H1 (cell line): ENCODE measurements at regions not wholly inside any gene's neighbourhood (a gene's known extent, or its start where the extent isn't known, plus 50 kb on each side); places are given as distances from the start of the nearest gene placed in this dataset.

Experiments
- CTCF ChIA-PET: fragments of 300-600 bp; sonication (Branson Sonifier 250); formaldehyde crosslinking; loops from one replicate; lab custom pipeline; 2021; ENCODE audit not compliant: partially characterized antibody; lab: Charles Lee
- POLR2A ChIA-PET: fragments of 300-600 bp; sonication (Branson Sonifier 250); formaldehyde crosslinking; loops from one replicate; lab custom pipeline; 2021; ENCODE audit warnings: inconsistent platforms; ENCODE audit not compliant: partially characterized antibody; lab: Charles Lee
- DNase-seq, 2 experiments: peaks; one replicate each; pipeline versions ENCODE4 v3.0.0 to v3.0.0-alpha.2; 2010 to 2022; ENCODE audit warnings: low spot score in 2 of 2, low read depth in 1 of 2, mixed read lengths in 1 of 2
- FAIRE-seq: peaks from 2 replicates; lab custom pipeline; 2011; peaks lifted over from hg19 to GRCh38; lab: Jason Lieb, UNC
- H2AFZ ChIP-seq: 2 replicates; pipeline ENCODE4 v1.8.1; 2012; ENCODE audit warnings: low read length, inconsistent platforms
- H2AK5ac ChIP-seq: 2 replicates; pipeline ENCODE4 v1.6.1; 2013; ENCODE audit warnings: low read depth, low read length
- H2BK120ac ChIP-seq: replicated peaks from 2 replicates; pipeline ENCODE3; 2013; ENCODE audit warnings: low read depth, low read length, inconsistent platforms
- H2BK12ac ChIP-seq: 2 replicates; pipeline ENCODE4 v1.6.1; 2013; ENCODE audit warnings: low read depth, low read length
- H2BK15ac ChIP-seq: 2 replicates; pipeline ENCODE4 v1.6.1; 2013; ENCODE audit warnings: low read length
- H2BK20ac ChIP-seq: 2 replicates; pipeline ENCODE4 v1.6.1; 2013; ENCODE audit warnings: low read length
- H2BK5ac ChIP-seq: 2 replicates; pipeline ENCODE4 v1.6.1; 2013; ENCODE audit warnings: low read depth, low read length
- H3K14ac ChIP-seq: 2 replicates; pipeline ENCODE4 v1.6.1; 2013; ENCODE audit warnings: inconsistent platforms; ENCODE audit not compliant: insufficient read length
- H3K18ac ChIP-seq: 2 replicates; pipeline ENCODE4 v1.6.1; 2013; ENCODE audit warnings: low read length; ENCODE audit errors: extremely low read depth
- H3K23ac ChIP-seq: 2 replicates; pipeline ENCODE4 v1.6.1; 2013; ENCODE audit warnings: inconsistent platforms; ENCODE audit not compliant: insufficient read length
- H3K23me2 ChIP-seq: 2 replicates; pipeline ENCODE4 v1.6.1; 2013; ENCODE audit warnings: low read depth, low read length
- H3K27ac ChIP-seq: 2 replicates; pipeline ENCODE4 v1.6.1; 2011; ENCODE audit warnings: low read depth, low read length, inconsistent platforms
- H3K27me3 ChIP-seq, 4 experiments: replicated peaks in 1 of 4; 1 replicate in 1 of 4; 2 replicates in 3 of 4; pipeline versions ENCODE4 v1.6.1 to v1.8.1; 2011 to 2013; ENCODE audit warnings: low read length in 3 of 4, mild to moderate bottlenecking in 3 of 4, inconsistent platforms in 2 of 4, mixed read lengths in 2 of 4, moderate library complexity in 1 of 4; ENCODE audit not compliant: control insufficient read depth in 3 of 4, insufficient read depth in 3 of 4; ENCODE audit errors: extremely low read depth in 1 of 4
- H3K36me3 ChIP-seq, 4 experiments: 2 replicates each; pipeline versions ENCODE4 v1.6.1 to v1.8.1; 2011 to 2013; ENCODE audit warnings: mild to moderate bottlenecking in 4 of 4, low read length in 3 of 4, moderate library complexity in 2 of 4, control low read depth in 1 of 4, inconsistent platforms in 1 of 4; ENCODE audit not compliant: insufficient read depth in 4 of 4, control insufficient read depth in 2 of 4
- H3K4ac ChIP-seq: replicated peaks from 2 replicates; pipeline ENCODE3; 2013; ENCODE audit warnings: low read length, low read depth, mixed read lengths, inconsistent platforms; ENCODE audit not compliant: insufficient read length
- H3K4me1 ChIP-seq, 4 experiments: replicated peaks in 1 of 4; 1 replicate in 1 of 4; 2 replicates in 3 of 4; pipeline versions ENCODE4 v1.6.1 to v1.8.1; 2011 to 2013; ENCODE audit warnings: low read length in 3 of 4, inconsistent platforms in 2 of 4, mixed read lengths in 1 of 4; ENCODE audit not compliant: insufficient read depth in 4 of 4, control insufficient read depth in 3 of 4
- H3K4me2 ChIP-seq, 2 experiments: 2 replicates each; pipeline versions ENCODE4 v1.6.1 to v1.8.1; 2011 to 2013; ENCODE audit warnings: low read depth in 2 of 2, low read length in 2 of 2, control low read depth in 1 of 2, inconsistent platforms in 1 of 2, mild to moderate bottlenecking in 1 of 2; ENCODE audit not compliant: insufficient read depth in 1 of 2
- H3K4me3 ChIP-seq, 4 experiments: fragments of 200-600, 300-600 bp in 1 of 4; sonication (generic), shearing (Covaris generic), sonication (Bioruptor Twin) in 1 of 4; 2 replicates each; pipeline versions ENCODE4 v1.5.1 to v1.8.1; 2011 to 2016; ENCODE audit warnings: low read length in 4 of 4, low read depth in 3 of 4, control low read depth in 2 of 4, inconsistent platforms in 2 of 4, mild to moderate bottlenecking in 2 of 4, mixed read lengths in 1 of 4, moderate library complexity in 1 of 4; ENCODE audit not compliant: insufficient read depth in 2 of 4; ENCODE audit errors: extremely low read depth in 1 of 4
- H3K56ac ChIP-seq: replicated peaks from 2 replicates; pipeline ENCODE3; 2013; ENCODE audit warnings: low read depth, mild to moderate bottlenecking, mixed read lengths, low read length, inconsistent platforms; ENCODE audit not compliant: insufficient read length
- H3K79me1 ChIP-seq: 2 replicates; pipeline ENCODE4 v1.6.1; 2013; ENCODE audit warnings: low read depth, low read length, control low read depth
- H3K79me2 ChIP-seq, 2 experiments: 2 replicates each; pipeline versions ENCODE4 v1.6.1 to v1.8.1; 2012 to 2013; ENCODE audit warnings: low read length in 2 of 2, mild to moderate bottlenecking in 2 of 2, inconsistent platforms in 1 of 2; ENCODE audit not compliant: insufficient read depth in 2 of 2, control insufficient read depth in 1 of 2
- H3K9ac ChIP-seq, 4 experiments: replicated peaks in 1 of 4; 1 replicate in 1 of 4; 2 replicates in 3 of 4; pipeline versions ENCODE4 v1.6.1 to v1.8.1; 2011 to 2013; ENCODE audit warnings: low read depth in 3 of 4, low read length in 3 of 4, control low read depth in 2 of 4, mild to moderate bottlenecking in 2 of 4, moderate library complexity in 2 of 4, inconsistent platforms in 1 of 4; ENCODE audit errors: extremely low read depth in 1 of 4
- H3K9me3 ChIP-seq, 2 experiments: 2 replicates each; pipeline versions ENCODE4 v1.6.1 to v1.8.1; 2012 to 2013; ENCODE audit warnings: mild to moderate bottlenecking in 2 of 2, moderate library complexity in 2 of 2, control low read depth in 1 of 2, inconsistent platforms in 1 of 2, low read depth in 1 of 2, low read length in 1 of 2, mixed read lengths in 1 of 2; ENCODE audit not compliant: insufficient read depth in 2 of 2
- H4K20me1 ChIP-seq, 2 experiments: replicated peaks in 1 of 2; 2 replicates each; pipeline versions ENCODE3 to v1.8.1; 2011 to 2013; ENCODE audit warnings: inconsistent platforms in 2 of 2, low read length in 2 of 2, mild to moderate bottlenecking in 1 of 2; ENCODE audit not compliant: insufficient read depth in 2 of 2, control insufficient read depth in 1 of 2
- H4K5ac ChIP-seq: 2 replicates; pipeline ENCODE4 v1.6.1; 2013; ENCODE audit warnings: low read length, low read depth, mixed read lengths, inconsistent platforms; ENCODE audit not compliant: insufficient read length
- H4K8ac ChIP-seq: 2 replicates; pipeline ENCODE4 v1.8.0; 2013; ENCODE audit warnings: mild to moderate bottlenecking, moderate library complexity, low read length, inconsistent platforms; ENCODE audit not compliant: insufficient read depth; ENCODE audit errors: extremely low read depth
- H4K91ac ChIP-seq: replicated peaks from 2 replicates; pipeline ENCODE3; 2013; ENCODE audit warnings: low read length, mixed read lengths, inconsistent platforms; ENCODE audit not compliant: insufficient read length
- BRCA1 ChIP-seq: IDR thresholded peaks from 2 replicates; pipeline ENCODE4 v1.6.1; 2012; ENCODE audit warnings: low read depth, low read length, improper control_type of control experiment
- GTF2F1 ChIP-seq: IDR thresholded peaks from 2 replicates; pipeline ENCODE4 v1.6.1; 2012; ENCODE audit warnings: low read depth, low read length, improper control_type of control experiment, borderline replicate concordance
- SIN3A ChIP-seq, 2 experiments: IDR thresholded peaks in 1 of 2; conservative IDR thresholded peaks in 1 of 2; 2 replicates each; pipeline ENCODE4 v1.6.1; 2011 to 2012; ENCODE audit warnings: low read length in 2 of 2, improper control_type of control experiment in 1 of 2, low read depth in 1 of 2, mild to moderate bottlenecking in 1 of 2
- SIRT6 ChIP-seq: IDR thresholded peaks from one replicate; pipeline ENCODE4 v1.7.1; 2012; ENCODE audit warnings: low read length, inconsistent platforms
- WGBS, 2 experiments: shearing (Covaris generic) in 1 of 2; methylation state at CpG; one replicate each; pipeline versions ENCODE4 v1.1.6 to v1.1.7; 2013 to 2015; ENCODE audit warnings: low lambda C conversion rate in 2 of 2, mixed read lengths in 2 of 2, inconsistent platforms in 1 of 2, low coverage in 1 of 2, missing lambda C conversion rate in 1 of 2; ENCODE audit not compliant: insufficient replicate concordance in 2 of 2, insufficient coverage in 1 of 2, insufficient read length in 1 of 2; ENCODE audit errors: extremely low coverage in 1 of 2, missing lambda C conversion rate in 1 of 2; 5-methylcytosine and 5-hydroxymethylcytosine counted together
- TF ChIP-seq, protein P1 (sequence below): IDR thresholded peaks from 2 replicates; pipeline ENCODE4 v1.6.1; 2012; ENCODE audit warnings: low read length, inconsistent platforms

DNA sequence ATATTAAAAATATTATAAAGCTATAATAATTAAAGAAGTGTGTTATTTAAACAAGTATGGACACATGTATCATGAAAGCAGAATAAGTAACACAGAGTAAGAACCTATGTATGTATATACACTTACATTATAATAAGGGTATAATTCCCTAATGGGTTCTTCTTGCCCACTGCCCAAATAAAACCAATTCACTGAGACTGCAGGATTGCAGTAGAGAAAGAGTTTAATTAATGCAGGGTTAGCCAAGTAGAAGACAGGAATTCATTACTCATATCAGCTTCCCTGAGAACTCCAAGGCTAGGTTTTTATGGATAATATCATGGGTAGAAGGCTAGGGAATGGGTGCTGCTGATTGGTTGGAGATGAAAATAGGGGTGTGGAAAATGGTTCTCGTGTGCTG lies 53.8 kb upstream of the SAMD3 start:
- Histone ChIP-seq H2AFZ (no peak overlapping the region), H2BK15ac (no peak overlapping the region), H3K18ac (no peak overlapping the region), H3K4me1 (no peaks in the 10 kb centered on the region), H2BK12ac (no peak overlapping the region), H3K23ac (no peak overlapping the region), H3K14ac (no peak overlapping the region), H2AK5ac (no peak overlapping the region), H3K27me3 (no peaks in the 10 kb centered on the region), H3K79me1 (no peaks in the 10 kb centered on the region), H4K8ac (no peak overlapping the region), H4K5ac (no peak overlapping the region), H3K56ac (no peak overlapping the region), H3K4me2 (no peak overlapping the region), H3K23me2 (no peaks in the 10 kb centered on the region), H2BK20ac (no peak overlapping the region), H2BK5ac (no peak overlapping the region), H3K79me2 (no peaks in the 10 kb centered on the region), H3K36me3 (no peaks in the 10 kb centered on the region; a peak in 1 of 8 replicates), H3K4ac (no peak overlapping the region), H2BK120ac (no peak overlapping the region), H3K27ac (no peak overlapping the region), H4K20me1 (no peaks in the 10 kb centered on the region), H3K9ac (no peak overlapping the region), H4K91ac (no peak overlapping the region), H3K4me3 (no peak overlapping the region), H3K9me3 (peaks cover 15 to 21% of the 10 kb centered on the region in 2 experiments)
- no peak for FAIRE-seq
- no peak for DNase-seq
- TF ChIP-seq BRCA1 = no peak
- TF ChIP-seq, protein P1, sequence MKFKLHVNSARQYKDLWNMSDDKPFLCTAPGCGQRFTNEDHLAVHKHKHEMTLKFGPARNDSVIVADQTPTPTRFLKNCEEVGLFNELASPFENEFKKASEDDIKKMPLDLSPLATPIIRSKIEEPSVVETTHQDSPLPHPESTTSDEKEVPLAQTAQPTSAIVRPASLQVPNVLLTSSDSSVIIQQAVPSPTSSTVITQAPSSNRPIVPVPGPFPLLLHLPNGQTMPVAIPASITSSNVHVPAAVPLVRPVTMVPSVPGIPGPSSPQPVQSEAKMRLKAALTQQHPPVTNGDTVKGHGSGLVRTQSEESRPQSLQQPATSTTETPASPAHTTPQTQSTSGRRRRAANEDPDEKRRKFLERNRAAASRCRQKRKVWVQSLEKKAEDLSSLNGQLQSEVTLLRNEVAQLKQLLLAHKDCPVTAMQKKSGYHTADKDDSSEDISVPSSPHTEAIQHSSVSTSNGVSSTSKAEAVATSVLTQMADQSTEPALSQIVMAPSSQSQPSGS = no peak
- TF ChIP-seq SIRT6 = no peak
- no peak for TF ChIP-seq GTF2F1
- TF ChIP-seq SIN3A (conservative IDR thresholded peaks at IDR 0.05 in 1 of 2, IDR thresholded peaks at IDR 0.05 in 1 of 2; ENCODE audit: low read depth in 1 of 2, low read length in 2 of 2) = no peak
- ChIA-PET CTCF (interaction anchor here (0.6 to 1.4 kb wide), 2 partner anchors 22 to 513 kb away, joined by 3 read pairs; no protein-coding TSS in a partner anchor), POLR2A (no interaction called here)
- WGBS, 2 experiments = 88% methylated on average over 1 of the region's 1 CpG; no CpG with 5 or more reads in 1 of the 2 experiments
